K562 (cell line): ENCODE measurements at regions not wholly inside any gene's neighbourhood (a gene's known extent, or its start where the extent isn't known, plus 50 kb on each side); places are given as distances from the start of the nearest gene placed in this dataset.

Experiments used
- CEBPZ ChIP-seq: fragments of 150-350 bp; IDR thresholded peaks from 2 replicates; pipeline ENCODE4 v1.6.1; 2014; ENCODE audit warnings: low read depth, mild to moderate bottlenecking, low read length, borderline replicate concordance
- CTCF ChIP-seq, 3 experiments: IDR thresholded peaks in 2 of 3; conservative IDR thresholded peaks in 1 of 3; 2 replicates each; pipeline ENCODE4 v1.5.1; 2011 to 2012; ENCODE audit warnings: low read length in 3 of 3, mild to moderate bottlenecking in 3 of 3, control low read depth in 2 of 3, improper control_type of control experiment in 1 of 3, inconsistent platforms in 1 of 3, low read depth in 1 of 3, mixed read lengths in 1 of 3, moderate library complexity in 1 of 3; ENCODE audit not compliant: insufficient read depth in 2 of 3
- MCM3 ChIP-seq: fragments of 450-650 bp; IDR thresholded peaks from 2 replicates; pipeline ENCODE4 v1.6.1; 2016
- RAD51 ChIP-seq: fragments of 450-650 bp; IDR thresholded peaks from 2 replicates; pipeline ENCODE4 v1.7.1; 2016; ENCODE audit warnings: low read depth, mild to moderate bottlenecking, borderline replicate concordance
- RFX5 ChIP-seq: IDR thresholded peaks from 2 replicates; pipeline ENCODE4 v1.6.1; 2011; ENCODE audit warnings: low read depth, mild to moderate bottlenecking, improper control_type of control experiment, low read length
- SMARCA4 ChIP-seq: fragments of 450-650 bp; IDR thresholded peaks from 2 replicates; pipeline ENCODE4 v1.6.1; 2016
- TCF7L2 ChIP-seq: fragments of 150-350 bp; IDR thresholded peaks from 2 replicates; pipeline ENCODE4 v1.6.1; 2016; ENCODE audit warnings: low read depth, mild to moderate bottlenecking, low read length, moderate library complexity
- TF ChIP-seq, protein P1 (sequence below): IDR thresholded peaks from 2 replicates; pipeline ENCODE4 v1.6.1; 2014; ENCODE audit warnings: antibody characterized with exemption

DNA sequence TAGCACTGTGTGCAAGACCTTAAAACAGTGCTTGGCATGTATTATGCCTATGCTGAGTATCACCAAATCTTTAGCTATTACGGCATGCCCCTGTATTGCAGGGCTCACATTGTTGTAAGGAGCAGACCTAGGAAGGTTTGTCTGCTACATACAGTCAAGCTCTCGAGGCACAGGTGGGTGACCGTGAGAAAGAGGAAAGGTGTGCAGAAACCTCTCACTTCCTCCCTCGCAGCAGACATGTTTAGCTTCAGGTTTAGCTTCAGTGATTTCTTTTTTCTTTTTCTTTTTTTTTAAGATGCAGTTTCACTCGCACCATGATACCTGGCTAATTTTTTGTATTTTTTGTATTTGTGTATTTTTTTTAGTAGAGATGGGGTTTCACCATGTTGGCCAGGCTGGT, 275.8 kb upstream of the RIOK2 start:
- TF ChIP-seq CTCF (IDR thresholded peaks at IDR 0.05 in 2 of 3, conservative IDR thresholded peaks at IDR 0.05 in 1 of 3; ENCODE audit: insufficient read depth in 2 of 3, low read depth in 1 of 3, low read length in 3 of 3) = no peak
- no peak for TF ChIP-seq RFX5
- no peak for TF ChIP-seq CEBPZ
- TF ChIP-seq MCM3 = no peak
- TF ChIP-seq SMARCA4 = no peak
- TF ChIP-seq, protein P1, sequence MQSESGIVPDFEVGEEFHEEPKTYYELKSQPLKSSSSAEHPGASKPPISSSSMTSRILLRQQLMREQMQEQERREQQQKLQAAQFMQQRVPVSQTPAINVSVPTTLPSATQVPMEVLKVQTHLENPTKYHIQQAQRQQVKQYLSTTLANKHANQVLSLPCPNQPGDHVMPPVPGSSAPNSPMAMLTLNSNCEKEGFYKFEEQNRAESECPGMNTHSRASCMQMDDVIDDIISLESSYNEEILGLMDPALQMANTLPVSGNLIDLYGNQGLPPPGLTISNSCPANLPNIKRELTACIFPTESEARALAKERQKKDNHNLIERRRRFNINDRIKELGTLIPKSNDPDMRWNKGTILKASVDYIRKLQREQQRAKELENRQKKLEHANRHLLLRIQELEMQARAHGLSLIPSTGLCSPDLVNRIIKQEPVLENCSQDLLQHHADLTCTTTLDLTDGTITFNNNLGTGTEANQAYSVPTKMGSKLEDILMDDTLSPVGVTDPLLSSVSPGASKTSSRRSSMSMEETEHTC = no peak
- no peak for TF ChIP-seq RAD51
- no peak for TF ChIP-seq TCF7L2
